PFSK-1 (cell line): ENCODE measurements at regions not wholly inside any gene's neighbourhood (a gene's known extent, or its start where the extent isn't known, plus 50 kb on each side); places are given as distances from the start of the nearest gene placed in this dataset.

ENCODE experiments used
- FOXP2 ChIP-seq: optimal IDR thresholded peaks from 2 replicates; pipeline ENCODE3; 2011; ENCODE audit warnings: borderline replicate concordance, control low read depth, inconsistent platforms; ENCODE audit not compliant: insufficient read depth; ENCODE audit errors: extremely low read length, extremely low read depth
- POLR2AphosphoS5 ChIP-seq: IDR thresholded peaks from 2 replicates; pipeline ENCODE4 v1.6.1; 2012; ENCODE audit warnings: low read depth, mild to moderate bottlenecking, control low read depth, low read length, moderate library complexity
- TF ChIP-seq, protein P1 (sequence below), 2 experiments: IDR thresholded peaks; 2 replicates each; pipeline versions ENCODE4 v1.6.1 to v1.8.0; 2011 to 2012; ENCODE audit warnings: low read depth in 2 of 2, low read length in 2 of 2, control low read depth in 1 of 2, inconsistent platforms in 1 of 2, mild to moderate bottlenecking in 1 of 2, moderate library complexity in 1 of 2; ENCODE audit not compliant: insufficient read depth in 1 of 2

DNA sequence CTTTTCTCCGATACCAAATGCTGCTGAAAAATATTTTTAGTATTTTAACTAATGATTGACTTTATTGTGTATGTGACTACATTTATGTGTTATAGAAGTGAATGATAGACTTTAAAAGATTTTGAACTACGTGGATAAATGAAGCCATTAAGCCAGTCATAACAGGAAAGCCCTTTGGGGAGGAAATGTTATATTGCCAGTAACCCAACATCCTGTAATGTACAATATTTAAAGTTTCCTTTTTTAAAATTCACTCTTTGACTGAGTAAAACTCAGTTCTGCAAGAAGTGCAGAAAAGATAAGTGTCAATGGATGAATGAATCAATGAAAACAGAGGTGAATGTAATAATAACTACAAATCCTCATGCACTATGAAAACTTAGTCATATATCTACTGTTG lies 102.6 kb upstream of the TLE4 start:
- TF ChIP-seq POLR2AphosphoS5 (no peak), FOXP2 (no peak)
- TF ChIP-seq, protein P1, sequence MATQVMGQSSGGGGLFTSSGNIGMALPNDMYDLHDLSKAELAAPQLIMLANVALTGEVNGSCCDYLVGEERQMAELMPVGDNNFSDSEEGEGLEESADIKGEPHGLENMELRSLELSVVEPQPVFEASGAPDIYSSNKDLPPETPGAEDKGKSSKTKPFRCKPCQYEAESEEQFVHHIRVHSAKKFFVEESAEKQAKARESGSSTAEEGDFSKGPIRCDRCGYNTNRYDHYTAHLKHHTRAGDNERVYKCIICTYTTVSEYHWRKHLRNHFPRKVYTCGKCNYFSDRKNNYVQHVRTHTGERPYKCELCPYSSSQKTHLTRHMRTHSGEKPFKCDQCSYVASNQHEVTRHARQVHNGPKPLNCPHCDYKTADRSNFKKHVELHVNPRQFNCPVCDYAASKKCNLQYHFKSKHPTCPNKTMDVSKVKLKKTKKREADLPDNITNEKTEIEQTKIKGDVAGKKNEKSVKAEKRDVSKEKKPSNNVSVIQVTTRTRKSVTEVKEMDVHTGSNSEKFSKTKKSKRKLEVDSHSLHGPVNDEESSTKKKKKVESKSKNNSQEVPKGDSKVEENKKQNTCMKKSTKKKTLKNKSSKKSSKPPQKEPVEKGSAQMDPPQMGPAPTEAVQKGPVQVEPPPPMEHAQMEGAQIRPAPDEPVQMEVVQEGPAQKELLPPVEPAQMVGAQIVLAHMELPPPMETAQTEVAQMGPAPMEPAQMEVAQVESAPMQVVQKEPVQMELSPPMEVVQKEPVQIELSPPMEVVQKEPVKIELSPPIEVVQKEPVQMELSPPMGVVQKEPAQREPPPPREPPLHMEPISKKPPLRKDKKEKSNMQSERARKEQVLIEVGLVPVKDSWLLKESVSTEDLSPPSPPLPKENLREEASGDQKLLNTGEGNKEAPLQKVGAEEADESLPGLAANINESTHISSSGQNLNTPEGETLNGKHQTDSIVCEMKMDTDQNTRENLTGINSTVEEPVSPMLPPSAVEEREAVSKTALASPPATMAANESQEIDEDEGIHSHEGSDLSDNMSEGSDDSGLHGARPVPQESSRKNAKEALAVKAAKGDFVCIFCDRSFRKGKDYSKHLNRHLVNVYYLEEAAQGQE (IDR thresholded peaks at IDR 0.05; ENCODE audit: insufficient read depth in 1 of 2, low read depth in 2 of 2, low read length in 2 of 2): no peak
